CD14-positive monocyte (primary cell): ENCODE measurements at regions not wholly inside any gene's neighbourhood (a gene's known extent, or its start where the extent isn't known, plus 50 kb on each side); places are given as distances from the start of the nearest gene placed in this dataset.

Experiments used
- DNase-seq, 3 donors: peaks; one replicate each; pipeline ENCODE4 v3.0.0-alpha.2; 2011 to 2022
- H2AFZ ChIP-seq: 2 replicates; pipeline ENCODE4 v1.6.0; 2012; ENCODE audit warnings: mild to moderate bottlenecking, low read depth, low read length, inconsistent platforms; ENCODE audit not compliant: insufficient read depth, poor library complexity, severe bottlenecking
- H3K27ac ChIP-seq, 2 donors: 1 replicate in 1 of 2; 2 replicates in 1 of 2; pipeline ENCODE4 v1.5.1; 2012 to 2013; ENCODE audit warnings: low read length in 2 of 2, control low read depth in 1 of 2, inconsistent platforms in 1 of 2, low read depth in 1 of 2, mild to moderate bottlenecking in 1 of 2
- H3K27me3 ChIP-seq, 2 donors: one replicate each; pipeline versions ENCODE4 v1.6.0 to v1.6.1; 2011 to 2013; ENCODE audit warnings: low read length in 2 of 2; ENCODE audit not compliant: control insufficient read depth in 2 of 2, insufficient read depth in 2 of 2
- H3K36me3 ChIP-seq, 2 donors: replicated peaks in 1 of 2; 1 replicate in 1 of 2; 2 replicates in 1 of 2; pipeline versions ENCODE4 v1.5.1 to v1.6.1; 2012 to 2013; ENCODE audit warnings: low read length in 2 of 2, control low read depth in 1 of 2, inconsistent platforms in 1 of 2, mild to moderate bottlenecking in 1 of 2; ENCODE audit not compliant: insufficient read depth in 2 of 2, control insufficient read depth in 1 of 2
- H3K4me1 ChIP-seq, 2 donors: 1 replicate in 1 of 2; 2 replicates in 1 of 2; pipeline versions ENCODE4 v1.5.1 to v1.6.1; 2012 to 2013; ENCODE audit warnings: low read length in 2 of 2, control low read depth in 1 of 2, inconsistent platforms in 1 of 2, mild to moderate bottlenecking in 1 of 2, moderate library complexity in 1 of 2; ENCODE audit not compliant: insufficient read depth in 2 of 2, control insufficient read depth in 1 of 2
- H3K4me2 ChIP-seq: replicated peaks from 2 replicates; pipeline ENCODE3; 2012; ENCODE audit warnings: low read length, moderate library complexity, mild to moderate bottlenecking; ENCODE audit not compliant: poor library complexity, severe bottlenecking; ENCODE audit errors: extremely low read depth
- H3K4me3 ChIP-seq, 3 experiments: fragments of 200-600 bp in 1 of 3; sonication (generic) in 1 of 3; replicated peaks in 1 of 3; 1 replicate in 2 of 3; 2 replicates in 1 of 3; pipeline ENCODE4 v1.5.1; 2011 to 2013; ENCODE audit warnings: low read length in 3 of 3, mild to moderate bottlenecking in 3 of 3, control low read depth in 2 of 3, low read depth in 2 of 3, inconsistent platforms in 1 of 3, moderate library complexity in 1 of 3
- H3K79me2 ChIP-seq: 2 replicates; pipeline ENCODE4 v1.6.0; 2012; ENCODE audit warnings: mild to moderate bottlenecking, control low read depth, inconsistent platforms, low read length, moderate library complexity; ENCODE audit not compliant: insufficient read depth
- H3K9ac ChIP-seq: 2 replicates; pipeline ENCODE4 v1.6.0; 2017; ENCODE audit warnings: low read length, mild to moderate bottlenecking; ENCODE audit not compliant: insufficient read depth, poor library complexity, severe bottlenecking
- H3K9me3 ChIP-seq, 2 donors: replicated peaks in 1 of 2; 1 replicate in 1 of 2; 2 replicates in 1 of 2; pipeline versions ENCODE4 v1.5.1 to v1.6.1; 2012 to 2013; ENCODE audit warnings: low read length in 2 of 2, control low read depth in 1 of 2; ENCODE audit not compliant: control insufficient read depth in 1 of 2, insufficient read depth in 1 of 2
- H4K20me1 ChIP-seq: 2 replicates; pipeline ENCODE4 v1.6.0; 2012; ENCODE audit warnings: mild to moderate bottlenecking, low read length, control low read depth, moderate library complexity; ENCODE audit not compliant: insufficient read depth
- H3K27ac Mint-ChIP-seq, 7 donors: one replicate each; pipeline ENCODE4 v1.8.0; 2020; ENCODE audit warnings: mild to moderate bottlenecking in 7 of 7, mixed read lengths in 7 of 7, moderate library complexity in 6 of 7, inconsistent platforms in 2 of 7
- H3K27me3 Mint-ChIP-seq, 3 donors: one replicate each; pipeline ENCODE4 v1.8.0; 2021 to 2022; ENCODE audit warnings: low read depth in 3 of 3, mild to moderate bottlenecking in 3 of 3, mixed read lengths in 3 of 3, moderate library complexity in 3 of 3, inconsistent platforms in 1 of 3
- H3K36me3 Mint-ChIP-seq, 2 donors: one replicate each; pipeline ENCODE4 v1.8.0; 2020; ENCODE audit warnings: mixed read lengths in 2 of 2, inconsistent platforms in 1 of 2, mild to moderate bottlenecking in 1 of 2
- H3K4me1 Mint-ChIP-seq: one replicate; pipeline ENCODE4 v1.8.0; 2020; ENCODE audit warnings: mild to moderate bottlenecking, mixed read lengths
- H3K4me3 Mint-ChIP-seq, 2 donors: one replicate each; pipeline ENCODE4 v1.8.0; 2020; ENCODE audit warnings: mild to moderate bottlenecking in 2 of 2, mixed read lengths in 2 of 2, moderate library complexity in 1 of 2
- H3K9me3 Mint-ChIP-seq, 7 donors: one replicate each; pipeline ENCODE4 v1.8.0; 2020 to 2022; ENCODE audit warnings: mixed read lengths in 7 of 7, mild to moderate bottlenecking in 6 of 7, moderate library complexity in 6 of 7, inconsistent platforms in 2 of 7
- CTCF ChIP-seq: fragments of 200-600 bp; IDR thresholded peaks from one replicate; pipeline ENCODE4 v1.8.0; 2022; ENCODE audit warnings: antibody characterized with exemption, mild to moderate bottlenecking
- WGBS: methylation state at CpG from one replicate; pipeline ENCODE4 v1.1.5; 2013; ENCODE audit warnings: missing lambda C conversion rate; ENCODE audit not compliant: insufficient coverage; 5-methylcytosine and 5-hydroxymethylcytosine counted together
- intact Hi-C, 2 donors: fragments of 100-400 bp; cut with micrococcal nuclease; formaldehyde crosslinking; loops; one replicate each; pipeline versions ENCODE4 v1.15.0 to v1.15.1; 2023

GRCh38 chr2:241951920-241952319 lies 82.4 kb downstream of the RTP5 start:
- 95% methylated on average over 10 of the region's 11 CpGs for WGBS
- no peak overlapping the region for H3K27ac Mint-ChIP-seq
- intact Hi-C loops: loop anchor here (5.0 kb wide), 2 partner anchors 35 to 140 kb away; no protein-coding TSS in a partner anchor

DNA sequence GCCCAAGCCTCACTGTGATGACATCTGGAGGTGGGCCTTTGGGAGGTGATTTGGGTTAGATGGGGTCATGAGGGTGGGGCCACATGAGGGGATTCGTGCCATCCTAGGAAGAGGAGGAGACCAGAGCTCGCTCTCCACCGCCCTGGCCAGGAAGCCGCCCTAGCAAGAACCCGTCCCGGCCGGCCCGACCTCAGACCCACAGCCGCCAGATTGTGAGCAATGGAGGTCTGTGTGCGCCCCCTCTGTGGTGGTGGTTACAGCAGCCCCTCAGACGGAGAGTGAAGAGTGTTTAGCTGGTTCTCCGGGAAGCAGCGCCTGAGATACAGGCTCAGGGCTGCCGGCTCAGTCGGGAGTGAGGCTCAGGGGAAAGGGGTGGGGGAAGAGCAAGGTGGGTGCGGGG lies 83.3 kb downstream of the RTP5 start:
- H3K4me1 Mint-ChIP-seq: peaks cover 4% of the 10 kb centered on the region
- TF ChIP-seq CTCF: no peak
- H3K36me3 Mint-ChIP-seq: peaks cover 4 to 11% of the 10 kb centered on the region in 2 donors
- WGBS: 95% methylated on average over 11 of the region's 16 CpGs
- Histone ChIP-seq H3K27ac (no peak overlapping the region), H3K4me3 (no peak overlapping the region), H3K4me1 (no peaks in the 10 kb centered on the region), H3K36me3 (no peaks in the 10 kb centered on the region), H3K9me3 (peaks cover 10 to 15% of the 10 kb centered on the region in 2 donors), H3K9ac (no peak overlapping the region), H3K4me2 (no peak overlapping the region), H3K27me3 (no peaks in the 10 kb centered on the region), H2AFZ (no peak overlapping the region), H4K20me1 (no peaks in the 10 kb centered on the region), H3K79me2 (no peaks in the 10 kb centered on the region)
- peaks cover 0 to 6% (median 2%) of the 10 kb centered on the region in 3 donors for H3K27me3 Mint-ChIP-seq
- no peak overlapping the region for H3K27ac Mint-ChIP-seq
- H3K4me3 Mint-ChIP-seq: no peak overlapping the region
- H3K9me3 Mint-ChIP-seq: peaks cover 12 to 14% (median 14%) of the 10 kb centered on the region in 7 donors
- no peak for DNase-seq
- intact Hi-C loops: loop anchor here (5.0 kb wide), 2 partner anchors 34 to 139 kb away; no protein-coding TSS in a partner anchor

More at GRCh38 chr2:241951920-241952319, 82.4 kb downstream of the RTP5 start:
- H3K4me3 Mint-ChIP-seq: no peak overlapping the region
- Histone ChIP-seq H3K79me2 (no peaks in the 10 kb centered on the region), H3K27me3 (no peaks in the 10 kb centered on the region), H3K4me3 (no peak overlapping the region), H3K4me1 (no peaks in the 10 kb centered on the region), H3K36me3 (no peaks in the 10 kb centered on the region), H3K4me2 (no peak overlapping the region), H3K9ac (no peak overlapping the region), H2AFZ (no peak overlapping the region), H3K9me3 (peaks cover 1 to 7% of the 10 kb centered on the region in 2 donors), H3K27ac (no peak overlapping the region), H4K20me1 (no peaks in the 10 kb centered on the region)
- H3K4me1 Mint-ChIP-seq: peaks cover 3% of the 10 kb centered on the region
- no peak for DNase-seq
- H3K27me3 Mint-ChIP-seq: peaks cover 0 to 6% (median 3%) of the 10 kb centered on the region in 3 donors
- peaks cover 3 to 7% (median 5%) of the 10 kb centered on the region in 7 donors for H3K9me3 Mint-ChIP-seq
- TF ChIP-seq CTCF: no peak
- H3K36me3 Mint-ChIP-seq: peaks cover 0 to 2% of the 10 kb centered on the region in 2 donors
